ENCODE measurements at regions not wholly inside any gene's neighbourhood (a gene's known extent, or its start where the extent isn't known, plus 50 kb on each side); places are given as distances from the start of the nearest gene placed in this dataset.

DNA sequence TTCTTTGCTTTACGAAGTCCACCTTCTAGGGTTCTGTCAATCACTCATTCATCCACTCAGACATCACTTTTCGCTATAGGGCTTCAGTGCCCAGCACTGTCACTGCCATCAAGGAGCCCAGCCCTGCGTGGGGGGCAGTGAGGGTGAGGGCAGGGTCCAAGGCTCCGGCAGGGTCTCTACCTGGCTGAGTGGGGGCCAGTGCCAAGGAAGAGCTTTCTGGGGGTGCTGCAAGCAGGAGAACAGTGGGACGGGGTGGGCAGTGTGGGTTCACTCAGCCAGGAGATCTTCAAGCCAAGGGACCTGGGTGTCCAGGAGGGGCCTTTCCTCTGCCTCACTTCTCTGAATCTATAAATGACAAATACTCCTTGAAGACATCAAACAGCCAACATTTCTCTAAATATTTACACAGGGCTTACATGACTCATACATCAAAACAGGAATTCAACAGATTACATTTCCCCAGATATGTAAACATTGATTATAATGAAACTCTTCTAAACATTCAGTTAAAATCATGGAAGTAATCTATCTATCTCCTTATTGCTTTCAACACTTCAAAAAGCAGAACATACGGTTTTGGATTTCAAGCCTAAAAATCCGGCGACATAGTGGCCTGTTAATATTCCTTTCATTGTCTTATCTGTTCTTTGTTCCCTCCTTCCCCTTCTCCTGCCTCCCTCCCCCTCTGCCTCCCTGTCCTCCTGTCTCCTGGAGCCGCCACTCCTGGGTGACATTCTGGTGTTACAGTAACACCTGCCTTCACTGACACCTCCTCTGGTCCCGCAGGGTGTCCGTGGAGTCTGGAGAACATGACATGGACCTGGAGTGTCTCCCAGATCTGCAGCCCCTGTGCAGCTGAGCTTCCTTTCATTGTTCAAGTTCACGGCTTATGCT, 94.4 kb upstream of the ADRA2C start:
- intact Hi-C loops (cut with DNase I) = no loop called here
- TF ChIP-seq, protein P1, sequence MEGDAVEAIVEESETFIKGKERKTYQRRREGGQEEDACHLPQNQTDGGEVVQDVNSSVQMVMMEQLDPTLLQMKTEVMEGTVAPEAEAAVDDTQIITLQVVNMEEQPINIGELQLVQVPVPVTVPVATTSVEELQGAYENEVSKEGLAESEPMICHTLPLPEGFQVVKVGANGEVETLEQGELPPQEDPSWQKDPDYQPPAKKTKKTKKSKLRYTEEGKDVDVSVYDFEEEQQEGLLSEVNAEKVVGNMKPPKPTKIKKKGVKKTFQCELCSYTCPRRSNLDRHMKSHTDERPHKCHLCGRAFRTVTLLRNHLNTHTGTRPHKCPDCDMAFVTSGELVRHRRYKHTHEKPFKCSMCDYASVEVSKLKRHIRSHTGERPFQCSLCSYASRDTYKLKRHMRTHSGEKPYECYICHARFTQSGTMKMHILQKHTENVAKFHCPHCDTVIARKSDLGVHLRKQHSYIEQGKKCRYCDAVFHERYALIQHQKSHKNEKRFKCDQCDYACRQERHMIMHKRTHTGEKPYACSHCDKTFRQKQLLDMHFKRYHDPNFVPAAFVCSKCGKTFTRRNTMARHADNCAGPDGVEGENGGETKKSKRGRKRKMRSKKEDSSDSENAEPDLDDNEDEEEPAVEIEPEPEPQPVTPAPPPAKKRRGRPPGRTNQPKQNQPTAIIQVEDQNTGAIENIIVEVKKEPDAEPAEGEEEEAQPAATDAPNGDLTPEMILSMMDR (IDR thresholded peaks at IDR 0.05) = no peak
- no peak for TF ChIP-seq POLR2A (IDR thresholded peaks at IDR 0.05)
- H3K36me3 ChIP-seq = no peaks in the 10 kb centered on the region
- peaks cover 0 to 27% (median 0%) of the 10 kb centered on the region in 4 donors for H3K27me3 ChIP-seq
- H3K27ac ChIP-seq = no peak overlapping the region
- WGBS, 2 donors = 41 to 46% methylated on average over 9 to 11 of the region's 12 CpGs
- H3K4me3 ChIP-seq = no peak overlapping the region
- DNase-seq = no peak
- no peaks in the 10 kb centered on the region for H3K4me1 ChIP-seq
- peaks cover 0 to 7% (median 0%) of the 10 kb centered on the region in 3 donors for H3K9me3 ChIP-seq

DNA sequence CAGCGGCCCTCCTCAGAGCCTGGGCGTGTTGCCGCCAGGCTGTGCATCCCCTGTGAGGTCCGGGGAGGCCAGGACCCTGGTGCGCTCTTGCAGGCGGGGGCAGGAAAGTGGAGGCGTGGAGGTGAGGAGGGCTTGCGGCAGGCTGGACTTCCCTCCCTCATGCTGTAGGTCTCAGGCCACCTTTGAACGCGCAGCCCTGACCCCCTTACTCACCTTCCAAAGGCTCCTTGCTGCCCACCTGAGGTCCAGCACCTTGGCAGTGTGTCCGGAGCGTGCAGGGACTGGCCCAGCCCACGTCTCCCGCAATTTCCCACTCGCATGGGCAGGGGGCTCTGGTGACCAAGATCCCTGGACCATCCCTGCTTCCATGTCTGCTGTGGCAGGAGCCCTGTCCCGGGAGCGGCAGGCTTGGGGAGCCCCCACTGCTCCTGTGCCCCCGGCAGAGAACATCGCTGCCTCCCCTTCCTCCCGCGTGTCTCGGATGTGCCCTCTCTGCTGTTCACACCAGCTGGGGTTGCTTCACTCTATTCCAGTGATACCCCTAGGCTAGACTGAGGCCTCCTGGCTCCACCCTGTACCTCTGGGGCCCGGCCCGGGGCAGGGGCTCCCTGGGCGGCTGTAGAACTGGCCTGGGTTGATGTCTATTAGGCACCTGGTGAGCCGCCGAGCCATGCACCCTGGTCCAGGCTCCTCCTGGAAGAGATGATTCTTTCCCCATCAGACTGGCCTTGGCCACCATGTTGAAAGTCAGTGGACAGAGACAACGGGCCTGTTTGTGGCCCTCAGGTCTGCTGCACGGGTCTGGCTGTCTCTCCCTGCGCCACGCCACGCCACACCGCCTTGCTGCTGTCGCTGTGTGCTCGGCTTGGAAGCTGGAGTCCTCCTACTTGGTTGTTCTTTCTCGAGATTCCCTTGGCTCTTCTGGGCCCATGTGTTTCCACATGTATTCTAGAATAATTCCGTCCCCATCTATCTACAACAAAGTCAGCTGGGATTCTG, 95.4 kb upstream of the ADRA2C start:
- 84 to 86% methylated on average over 14 to 21 of the region's 37 CpGs for WGBS, 2 donors
- H3K4me3 ChIP-seq = no peak overlapping the region
- no peak for DNase-seq
- no peak overlapping the region for H3K27ac ChIP-seq
- H3K9me3 ChIP-seq = peaks cover 0 to 9% (median 0%) of the 10 kb centered on the region in 3 donors
- H3K27me3 ChIP-seq = peaks cover 0 to 24% (median 0%) of the 10 kb centered on the region in 4 donors
- intact Hi-C loops (cut with DNase I) = no loop called here
- H3K36me3 ChIP-seq = no peaks in the 10 kb centered on the region
- TF ChIP-seq POLR2A (IDR thresholded peaks at IDR 0.05) = no peak
- TF ChIP-seq, protein P1 (IDR thresholded peaks at IDR 0.05) = no peak
- no peaks in the 10 kb centered on the region for H3K4me1 ChIP-seq

DNA sequence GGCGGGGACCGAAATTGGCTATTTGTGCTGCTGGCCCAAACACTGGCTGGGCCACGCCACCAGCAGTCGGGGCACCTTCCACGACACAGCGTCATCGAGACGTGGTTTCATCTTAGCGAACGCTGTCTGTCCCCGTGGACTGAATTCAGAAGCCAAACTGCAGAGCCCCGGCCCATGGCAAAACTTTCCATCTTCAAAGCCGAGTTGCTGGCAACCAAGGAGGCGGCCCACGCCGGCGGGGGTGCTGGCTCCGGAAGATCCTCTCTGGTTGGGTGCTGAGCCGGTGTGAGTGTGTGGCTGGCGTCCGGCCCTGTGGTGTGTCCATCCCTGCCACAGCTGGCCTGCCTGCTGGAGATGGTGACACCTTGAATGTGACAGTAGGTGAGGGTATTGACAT, 96.6 kb upstream of the ADRA2C start:
- Histone ChIP-seq H3K4me3 (no peak overlapping the region), H3K27ac (no peak overlapping the region), H3K4me1 (no peaks in the 10 kb centered on the region), H3K9me3 (peaks cover 0 to 9% (median 0%) of the 10 kb centered on the region in 3 donors), H3K36me3 (no peaks in the 10 kb centered on the region), H3K27me3 (peaks cover 0 to 15% (median 0%) of the 10 kb centered on the region in 4 donors)
- no peak for DNase-seq
- 90 to 96% methylated on average over 2 to 5 of the region's 21 CpGs for WGBS, 2 donors
- intact Hi-C loops (cut with DNase I) = no loop called here
- TF ChIP-seq POLR2A (IDR thresholded peaks at IDR 0.05) = no peak
- TF ChIP-seq, protein P1 (IDR thresholded peaks at IDR 0.05) = no peak

DNA sequence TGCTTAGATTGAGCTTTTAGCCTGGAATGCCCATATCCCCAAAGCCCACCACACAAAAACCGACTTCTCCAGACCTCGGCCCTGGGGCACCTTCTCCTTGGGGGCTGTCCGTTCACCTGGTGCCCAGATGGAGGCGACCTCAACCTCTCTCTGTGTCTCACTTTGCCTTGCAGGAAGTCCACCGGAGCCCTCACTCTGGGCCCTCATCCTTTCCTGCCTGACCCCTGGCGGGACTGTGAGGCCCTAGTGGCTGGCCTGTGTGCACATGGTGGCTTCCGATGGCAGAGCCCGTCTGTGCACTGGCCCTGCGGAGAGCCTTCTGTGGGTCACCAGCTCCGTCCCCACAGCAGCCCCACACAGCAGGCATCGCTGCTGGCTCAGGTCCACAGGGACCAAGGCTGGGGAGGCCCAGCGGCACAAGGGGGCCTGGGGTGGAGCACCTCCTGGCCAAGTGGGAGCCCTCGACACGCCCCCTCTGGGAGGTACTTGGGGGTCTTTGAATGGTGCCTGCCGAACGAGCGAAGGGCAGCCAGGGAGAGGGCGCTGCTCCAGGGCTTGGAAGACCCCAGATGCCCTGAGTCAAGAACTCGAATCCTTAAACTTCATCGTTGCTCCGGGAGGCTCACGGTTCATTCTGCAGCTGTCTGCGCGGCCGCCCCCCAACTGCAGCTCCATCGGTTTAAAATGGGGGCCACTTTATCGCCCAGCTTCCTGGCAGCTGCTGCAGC, 97.2 kb upstream of the ADRA2C start:
- peaks cover 0 to 9% (median 0%) of the 10 kb centered on the region in 3 donors for H3K9me3 ChIP-seq
- no peaks in the 10 kb centered on the region for H3K36me3 ChIP-seq
- peaks cover 0 to 15% (median 0%) of the 10 kb centered on the region in 4 donors for H3K27me3 ChIP-seq
- DNase-seq = no peak
- H3K27ac ChIP-seq = no peak overlapping the region
- WGBS, 2 donors = 59 to 75% methylated on average over 4 to 15 of the region's 27 CpGs
- intact Hi-C loops (cut with DNase I) = no loop called here
- no peak for TF ChIP-seq POLR2A (IDR thresholded peaks at IDR 0.05)
- TF ChIP-seq, protein P1 (IDR thresholded peaks at IDR 0.05) = no peak
- H3K4me1 ChIP-seq = no peaks in the 10 kb centered on the region
- H3K4me3 ChIP-seq = no peak overlapping the region
